ENCODE measurements at regions not wholly inside any gene's neighbourhood (a gene's known extent, or its start where the extent isn't known, plus 50 kb on each side); places are given as distances from the start of the nearest gene placed in this dataset.

- TF ChIP-seq EZH2phosphoT487 (IDR thresholded peaks at IDR 0.05; ENCODE audit: unreplicated experiment) (no peak), REST (IDR thresholded peaks at IDR 0.05; ENCODE audit: unreplicated experiment) (no peak), CTCF (conservative IDR thresholded peaks at IDR 0.05; ENCODE audit: low read depth in 2 of 2) (no peak), EZH2 (IDR thresholded peaks at IDR 0.05; ENCODE audit: low read depth, unreplicated experiment) (no peak), POLR2AphosphoS5 (IDR thresholded peaks at IDR 0.05; ENCODE audit: low read depth) (no peak), CREB1 (CRISPR knock-in tag; IDR thresholded peaks at IDR 0.05; ENCODE audit: low read depth) (no peak), ZNF462 (CRISPR knock-in tag; IDR thresholded peaks at IDR 0.05) (no peak), JUNB (IDR thresholded peaks at IDR 0.05; ENCODE audit: unreplicated experiment) (no peak), ZNF331 (CRISPR knock-in tag; IDR thresholded peaks at IDR 0.05; ENCODE audit: low read depth) (no peak), ETS1 (IDR thresholded peaks at IDR 0.05) (no peak), ZNF114 (CRISPR knock-in tag; IDR thresholded peaks at IDR 0.05) (no peak), STAT1 (IDR thresholded peaks at IDR 0.05; ENCODE audit: unreplicated experiment) (no peak), NANOG (IDR thresholded peaks at IDR 0.05; ENCODE audit: borderline replicate concordance) (no peak)
Measured at GRCh38 chr12:107513184-107513583, 172.4 kb upstream of the PWP1 start.

Data from GM23338 (cell line).